H1 (cell line): ENCODE measurements at regions not wholly inside any gene's neighbourhood (a gene's known extent, or its start where the extent isn't known, plus 50 kb on each side); places are given as distances from the start of the nearest gene placed in this dataset.

Experiments
- CREB1 ChIP-seq: IDR thresholded peaks from 2 replicates; pipeline ENCODE4 v1.6.1; 2012; ENCODE audit warnings: inconsistent platforms
- NRF1 ChIP-seq: IDR thresholded peaks from 2 replicates; pipeline ENCODE4 v1.6.1; 2011; ENCODE audit warnings: mild to moderate bottlenecking, low read depth, low read length, improper control_type of control experiment
- SUZ12 ChIP-seq: fragments of 200-600 bp; sonication (generic); IDR thresholded peaks from 2 replicates; pipeline ENCODE4 v1.6.1; 2012; ENCODE audit warnings: mild to moderate bottlenecking, inconsistent platforms, low read length, moderate library complexity, mixed read lengths
- TF ChIP-seq, protein P1 (sequence below): IDR thresholded peaks from 2 replicates; pipeline ENCODE4 v1.6.1; 2012; ENCODE audit warnings: low read length, inconsistent platforms

DNA sequence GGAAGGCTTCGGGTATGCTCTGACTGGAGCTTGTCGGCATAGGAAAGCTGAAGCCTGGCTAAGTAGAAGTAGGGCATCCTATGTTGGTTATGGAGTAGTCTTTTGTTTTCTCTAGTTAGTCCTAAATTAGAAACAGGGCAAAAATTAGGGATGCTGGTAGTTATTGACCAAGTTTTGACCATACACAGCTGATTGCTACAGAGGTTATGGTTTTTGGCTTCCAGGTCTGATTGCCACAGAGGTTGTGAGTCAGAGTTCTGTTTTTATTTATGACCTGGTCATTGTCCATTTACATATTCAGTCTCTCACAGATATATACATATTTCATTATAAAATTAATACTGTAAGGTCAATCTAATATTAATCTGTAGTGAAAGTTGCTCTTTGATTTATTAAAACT is 219.2 kb downstream of the FSCB start (continued):
- TF ChIP-seq, protein P1, sequence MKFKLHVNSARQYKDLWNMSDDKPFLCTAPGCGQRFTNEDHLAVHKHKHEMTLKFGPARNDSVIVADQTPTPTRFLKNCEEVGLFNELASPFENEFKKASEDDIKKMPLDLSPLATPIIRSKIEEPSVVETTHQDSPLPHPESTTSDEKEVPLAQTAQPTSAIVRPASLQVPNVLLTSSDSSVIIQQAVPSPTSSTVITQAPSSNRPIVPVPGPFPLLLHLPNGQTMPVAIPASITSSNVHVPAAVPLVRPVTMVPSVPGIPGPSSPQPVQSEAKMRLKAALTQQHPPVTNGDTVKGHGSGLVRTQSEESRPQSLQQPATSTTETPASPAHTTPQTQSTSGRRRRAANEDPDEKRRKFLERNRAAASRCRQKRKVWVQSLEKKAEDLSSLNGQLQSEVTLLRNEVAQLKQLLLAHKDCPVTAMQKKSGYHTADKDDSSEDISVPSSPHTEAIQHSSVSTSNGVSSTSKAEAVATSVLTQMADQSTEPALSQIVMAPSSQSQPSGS, result no peak
- TF ChIP-seq SUZ12 (no peak), CREB1 (no peak), NRF1 (no peak)
